Esophagus muscularis mucosa (tissue), 4 donors: ENCODE measurements at regions not wholly inside any gene's neighbourhood (a gene's known extent, or its start where the extent isn't known, plus 50 kb on each side); places are given as distances from the start of the nearest gene placed in this dataset.

Source experiments
- CTCF ChIP-seq, 3 experiments: fragments of 200-600 bp in 2 of 3; fragments of 450-650 bp in 1 of 3; sonication (generic) in 2 of 3; IDR thresholded peaks; one replicate each; pipeline ENCODE4 v1.5.1; 2017 to 2019; ENCODE audit warnings: antibody characterized with exemption in 3 of 3, mild to moderate bottlenecking in 2 of 3, moderate library complexity in 1 of 3
- EP300 ChIP-seq: sonication (generic); formaldehyde crosslinking; IDR thresholded peaks from one replicate; pipeline ENCODE4 v1.6.1; 2017; ENCODE audit warnings: antibody characterized with exemption
- POLR2A ChIP-seq: fragments of 450-650 bp; IDR thresholded peaks from one replicate; pipeline ENCODE4 v1.6.1; 2017; ENCODE audit warnings: antibody characterized with exemption, moderate library complexity, mild to moderate bottlenecking, low read depth

GRCh38 chr7:97680622-97681021 is 51.3 kb upstream of the TAC1 start:
- no peak for TF ChIP-seq POLR2A
- TF ChIP-seq CTCF (IDR thresholded peaks at IDR 0.05), result no peak
- no peak for TF ChIP-seq EP300
